ENCODE measurements at regions not wholly inside any gene's neighbourhood (a gene's known extent, or its start where the extent isn't known, plus 50 kb on each side); places are given as distances from the start of the nearest gene placed in this dataset.

GRCh38 chr2:134183679-134184078 is 70.2 kb upstream of the MGAT5 start:
- ChIA-PET POLR2A (interaction anchor here (0.5 kb wide), 1 partner anchor 18 kb away, joined by 4 read pairs; no protein-coding TSS in a partner anchor), RAD21 (ENCODE audit: unreplicated experiment) (no interaction called here), SMC1A (ENCODE audit: uncharacterized antibody, unreplicated experiment) (interaction anchor here (0.8 to 1.2 kb wide), 3 partner anchors 11 to 88 kb away, joined by 3 to 4 read pairs (median 3); no protein-coding TSS in a partner anchor), CTCF (interaction anchor here (0.8 to 1.2 kb wide), 2 partner anchors 16 to 217 kb away, joined by 3 read pairs; no protein-coding TSS in a partner anchor)
- Histone ChIP-seq H2AFZ (ENCODE audit: control insufficient read depth, low read depth, low read length) (no peak overlapping the region), H4K20me1 (ENCODE audit: control insufficient read depth, insufficient read depth) (no peaks in the 10 kb centered on the region; the same call in 1 of the 2 replicates), H3K9me3 (replicated peaks; ENCODE audit: control insufficient read depth, insufficient read depth, low read length) (no peaks in the 10 kb centered on the region), H3K9ac (ENCODE audit: control insufficient read depth, insufficient read depth, low read length) (no peak overlapping the region), H3K4me2 (ENCODE audit: control insufficient read depth, insufficient read depth) (no peak overlapping the region), H3K27me3 (replicated peaks in 1 of 2; ENCODE audit: control insufficient read depth in 2 of 2, insufficient read depth in 2 of 2, low read length in 1 of 2) (no peaks in the 10 kb centered on the region), H3K4me1 (ENCODE audit: control insufficient read depth, insufficient read depth, low read length) (peaks cover 15% of the 10 kb centered on the region), H3K79me2 (ENCODE audit: control insufficient read depth, insufficient read depth, low read length) (peaks cover 86% of the 10 kb centered on the region), H3K36me3 (ENCODE audit: control insufficient read depth in 2 of 2, insufficient read depth in 2 of 2, low read length in 1 of 2) (peaks cover 0 to 12% of the 10 kb centered on the region in 2 experiments; a peak in 3 of 4 replicates), H3K4me3 (no peak overlapping the region), H3K27ac (ENCODE audit: control insufficient read depth, insufficient read depth) (no peak overlapping the region)
- FAIRE-seq (no peak), DNase-seq (ENCODE audit: low read depth, low spot score) (no peak), ATAC-seq (no peak)
- TF ChIP-seq POLR2AphosphoS2 (IDR thresholded peaks at IDR 0.05; ENCODE audit: low read depth, low read length), result no peak
- no peak for TF ChIP-seq PML (IDR thresholded peaks at IDR 0.05; ENCODE audit: low read length)
- TF ChIP-seq KDM1A (IDR thresholded peaks at IDR 0.05; ENCODE audit: borderline replicate concordance), result no peak
- no peak for TF ChIP-seq LARP7 (IDR thresholded peaks at IDR 0.05)
- TF ChIP-seq NFXL1 (IDR thresholded peaks at IDR 0.05; ENCODE audit: borderline replicate concordance), result no peak
- TF ChIP-seq KAT2A (conservative IDR thresholded peaks at IDR 0.05; ENCODE audit: control insufficient read depth, low read depth, low read length), result no peak
- TF ChIP-seq RB1 (IDR thresholded peaks at IDR 0.05; ENCODE audit: borderline replicate concordance), result no peak
- TF ChIP-seq MEF2A (IDR thresholded peaks at IDR 0.05; ENCODE audit: insufficient read depth, low read depth, low read length), result no peak
- no peak for TF ChIP-seq CEBPZ (IDR thresholded peaks at IDR 0.05; ENCODE audit: low read depth, low read length)
- TF ChIP-seq HDGF (IDR thresholded peaks at IDR 0.05), result no peak
- no peak for TF ChIP-seq TARDBP (IDR thresholded peaks at IDR 0.05; ENCODE audit: borderline replicate concordance)
- 94% methylated on average over 9 of the region's 9 CpGs for WGBS (ENCODE audit: insufficient coverage, insufficient replicate concordance, low lambda C conversion rate, missing lambda C conversion rate)
- in situ Hi-C loops (cut with MboI) (no loop called here), intact Hi-C loops (cut with micrococcal nuclease; ENCODE audit: unreplicated experiment) (no loop called here)
- BruUV-seq (replicated peaks), result no TSS peak

All from GM12878 (cell line).